GM19372 (cell line): ENCODE measurements at regions not wholly inside any gene's neighbourhood (a gene's known extent, or its start where the extent isn't known, plus 50 kb on each side); places are given as distances from the start of the nearest gene placed in this dataset.
"Not testable (repeated sequence)": the region's sequence is repeated elsewhere in the genome, so short reads cannot be mapped to it uniquely, and the experiment has no call there.

Source experiments
- ATAC-seq: cut with Tn5 transposase; IDR thresholded peaks from one replicate; pipeline ENCODE4 v1.9.1; 2021; ENCODE audit warnings: mild to moderate bottlenecking, low read depth, moderate library complexity; ENCODE audit not compliant: unreplicated experiment

- no peak for ATAC-seq
Measured at GRCh38 chr4:126595643-126596042, 1037.1 kb upstream of the INTU start.

DNA sequence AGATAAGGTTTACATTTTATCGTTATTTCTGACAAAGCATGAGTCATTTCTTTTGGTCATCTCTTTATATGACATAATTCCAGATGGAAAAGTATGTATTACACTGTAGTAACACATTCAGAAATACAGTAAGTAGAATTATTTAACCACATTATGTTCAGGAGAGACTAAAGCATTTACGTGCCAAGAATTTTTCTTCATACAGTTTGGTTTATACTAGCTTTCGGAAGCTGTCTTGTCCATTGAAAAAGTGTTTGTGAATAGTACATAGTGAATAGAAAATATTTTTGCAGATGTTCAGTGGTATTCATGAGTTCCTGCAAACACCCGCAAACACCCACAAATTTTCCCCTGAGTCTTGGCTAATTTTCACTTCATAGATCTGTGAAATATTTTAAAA is 1033.0 kb upstream of the INTU start:
- ATAC-seq = no peak

- ATAC-seq = no peak
Measured at GRCh38 chr4:126603210-126603609, 1029.5 kb upstream of the INTU start.

DNA sequence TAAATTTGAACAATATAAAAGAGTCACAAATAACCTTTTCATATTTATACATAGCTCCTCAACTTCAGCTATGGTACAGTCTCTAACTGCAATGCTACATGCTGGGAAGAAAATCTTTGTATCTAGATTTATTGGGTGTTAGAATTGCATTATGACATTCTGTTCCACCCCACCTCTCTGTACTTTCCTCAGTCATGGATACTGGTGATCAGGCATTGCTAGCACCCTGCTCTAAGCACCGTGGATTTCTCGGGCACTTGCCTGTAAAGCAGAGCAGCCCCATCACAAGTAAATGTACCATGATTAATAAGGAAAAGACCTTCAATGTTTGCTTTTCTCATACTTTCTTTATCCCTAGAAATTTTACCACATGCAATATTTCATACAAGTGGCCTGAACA is 1028.9 kb upstream of the INTU start:
- no peak for ATAC-seq

GRCh38 chr4:126604268-126604867 is 1028.4 kb upstream of the INTU start:
- no peak for ATAC-seq

GRCh38 chr4:126610933-126611332 is 1021.8 kb upstream of the INTU start:
- no peak for ATAC-seq

DNA sequence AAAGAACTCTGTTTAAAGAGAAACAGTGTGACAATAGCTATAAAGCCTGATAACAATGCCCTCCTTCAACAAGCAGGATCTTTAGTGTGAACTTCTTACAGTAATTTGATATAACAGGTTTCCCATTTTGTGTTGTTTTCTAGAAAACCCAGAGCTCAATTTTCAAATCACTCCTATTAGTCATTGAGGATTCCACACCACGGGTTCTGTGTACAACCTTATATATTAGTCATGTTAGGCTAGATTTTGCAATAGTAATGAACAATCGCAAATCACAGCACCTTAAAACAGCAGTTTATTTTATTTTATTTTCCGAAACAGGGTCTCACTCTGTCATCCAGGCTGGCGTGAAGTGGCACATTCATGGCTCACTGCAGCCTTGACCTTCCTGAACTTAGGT is 1020.9 kb upstream of the INTU start:
- ATAC-seq = no peak

GRCh38 chr4:126614356-126614855 is 1018.4 kb upstream of the INTU start:
- ATAC-seq = no peak

GRCh38 chr4:126616795-126617194 is 1016.0 kb upstream of the INTU start:
- ATAC-seq = no peak

DNA sequence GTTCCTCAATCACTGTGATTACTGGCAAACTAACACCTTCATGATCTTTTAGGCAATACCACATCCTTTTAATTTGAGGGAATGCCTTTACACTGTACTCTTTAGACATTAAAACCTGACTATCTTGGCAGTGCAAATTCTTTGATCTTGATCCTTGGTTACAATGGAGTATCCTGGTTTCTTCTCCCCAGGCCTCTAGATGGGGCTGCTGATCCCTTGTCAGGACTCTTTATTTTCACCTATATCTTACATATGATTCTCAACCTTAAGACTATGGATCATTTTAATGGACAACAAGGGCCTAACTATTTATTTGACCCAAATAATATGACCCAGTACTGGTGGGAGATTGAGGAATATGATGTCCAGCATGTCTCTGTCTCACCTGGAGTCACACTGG is 1005.5 kb upstream of the INTU start:
- ATAC-seq = no peak

DNA sequence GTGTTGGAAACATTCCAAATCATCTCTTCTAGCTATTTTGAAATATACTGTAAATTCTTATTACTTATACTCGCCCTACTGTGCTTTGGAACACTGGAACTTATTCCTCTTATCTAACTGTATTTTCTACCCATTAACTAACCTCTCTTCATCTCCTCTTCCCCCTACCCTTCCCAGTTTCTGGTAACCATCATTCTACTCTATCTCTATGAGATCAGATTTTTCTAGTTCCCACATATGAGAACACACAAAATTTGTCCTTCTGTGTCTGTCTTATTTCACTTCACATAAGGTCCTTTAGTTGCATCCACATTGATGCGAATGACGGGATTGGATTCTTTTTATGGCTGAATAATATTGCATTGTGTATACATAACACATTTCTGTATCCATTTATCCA is 1003.8 kb upstream of the INTU start:
- ATAC-seq = no peak

- ATAC-seq = no peak
Measured at GRCh38 chr4:126630230-126630629, 1002.5 kb upstream of the INTU start.

GRCh38 chr4:126633306-126633705 is 999.5 kb upstream of the INTU start:
- ATAC-seq = no peak

DNA sequence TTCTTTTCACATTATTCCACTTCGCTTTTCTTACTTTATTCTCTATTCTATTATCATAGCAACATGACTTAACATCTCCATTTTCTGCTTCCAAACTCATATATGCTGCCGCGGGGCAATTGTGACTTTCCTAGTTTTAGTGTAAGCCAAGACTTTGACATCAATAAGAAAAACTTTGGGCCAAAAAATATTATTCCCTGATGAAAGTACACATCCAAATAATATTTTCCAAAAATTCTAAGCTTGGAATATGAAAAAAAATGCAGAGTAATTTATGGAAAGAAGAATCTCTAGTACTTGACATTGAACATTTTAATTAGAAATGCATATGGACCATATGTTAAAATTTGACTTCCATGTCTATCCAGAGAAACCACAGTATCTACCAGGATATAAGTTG is 995.1 kb upstream of the INTU start:
- ATAC-seq = no peak

DNA sequence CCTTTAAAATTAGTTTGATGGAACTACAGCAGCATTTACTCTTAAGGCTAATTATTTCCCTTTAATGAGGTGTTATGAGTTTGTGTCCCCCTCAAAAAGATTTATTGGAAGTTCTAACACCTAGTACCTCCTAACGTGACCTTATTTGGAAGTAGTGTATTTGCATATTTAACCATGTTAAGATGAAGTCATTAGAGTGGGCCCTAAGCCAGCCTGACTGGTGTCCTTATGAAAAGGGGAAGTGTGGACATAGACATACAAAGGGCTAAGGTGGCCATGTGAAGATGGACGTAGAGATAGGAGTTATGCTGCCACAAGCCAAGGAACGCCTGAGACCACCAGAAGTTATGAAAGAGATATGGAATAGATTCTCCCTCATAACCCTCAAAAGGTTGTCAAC is 985.4 kb upstream of the INTU start:
- ATAC-seq = no peak

- ATAC-seq = no peak
Measured at GRCh38 chr4:126647756-126648397, 984.9 kb upstream of the INTU start.

- no peak for ATAC-seq
Measured at GRCh38 chr4:126658411-126658810, 974.3 kb upstream of the INTU start.

DNA sequence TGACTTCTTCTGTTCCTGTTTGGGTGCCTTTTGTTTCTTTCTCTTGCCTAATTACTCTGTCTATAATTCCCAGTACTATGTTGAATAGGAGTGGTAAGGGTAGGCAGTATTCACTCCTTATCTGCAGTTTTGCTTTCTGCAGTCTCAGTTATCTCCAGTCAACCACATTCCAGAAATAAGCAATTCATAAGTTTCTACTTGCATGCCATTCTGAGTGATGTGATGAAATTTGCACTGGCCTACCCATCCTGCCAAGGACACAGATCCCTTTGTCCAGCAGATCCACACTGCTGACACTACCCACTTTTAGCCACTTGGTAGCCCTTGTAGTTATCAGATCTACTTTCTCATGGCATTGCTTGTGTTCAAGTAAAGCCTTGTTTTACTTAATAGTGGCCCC is 971.6 kb upstream of the INTU start:
- no peak for ATAC-seq

DNA sequence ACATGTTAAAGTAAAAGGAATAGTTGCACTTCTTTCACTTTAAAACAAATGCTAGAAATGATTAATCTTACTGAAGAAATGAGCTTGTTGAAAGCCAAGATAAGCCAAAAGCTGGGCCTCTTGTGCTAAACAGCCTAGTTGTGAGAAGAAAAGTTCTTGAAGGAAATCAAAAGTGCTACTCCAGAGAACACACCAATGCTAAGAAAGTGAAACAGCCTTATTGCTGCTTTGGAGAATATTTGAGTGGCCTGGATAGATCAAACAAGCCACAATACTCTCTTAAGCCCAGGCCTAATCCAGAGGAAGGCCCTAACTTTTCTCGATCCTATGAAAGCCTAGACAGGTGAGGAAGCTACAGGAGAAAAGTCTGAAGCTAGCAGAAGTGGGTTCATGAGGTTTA is 967.9 kb upstream of the INTU start:
- no peak for ATAC-seq

DNA sequence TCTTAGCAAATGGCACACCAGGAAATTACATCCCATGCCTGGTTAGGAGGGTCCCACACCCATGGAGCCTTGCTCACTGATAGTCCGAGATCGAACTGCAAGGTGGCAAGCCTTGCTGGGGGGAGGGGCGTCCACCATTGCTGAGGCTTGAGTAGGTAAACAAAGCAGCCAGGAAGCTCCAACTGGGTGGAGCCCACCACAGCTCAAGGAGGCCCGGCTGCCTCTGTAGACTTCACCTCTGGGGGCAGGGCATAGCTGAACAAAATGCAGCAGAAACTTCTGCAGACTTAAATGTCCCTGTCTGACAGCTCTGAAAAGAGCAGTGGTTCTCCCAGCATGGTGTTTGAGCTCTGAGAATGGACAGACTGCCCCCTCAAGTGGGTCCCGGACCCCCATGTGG is 962.7 kb upstream of the INTU start:
- ATAC-seq = not testable (repeated sequence)

DNA sequence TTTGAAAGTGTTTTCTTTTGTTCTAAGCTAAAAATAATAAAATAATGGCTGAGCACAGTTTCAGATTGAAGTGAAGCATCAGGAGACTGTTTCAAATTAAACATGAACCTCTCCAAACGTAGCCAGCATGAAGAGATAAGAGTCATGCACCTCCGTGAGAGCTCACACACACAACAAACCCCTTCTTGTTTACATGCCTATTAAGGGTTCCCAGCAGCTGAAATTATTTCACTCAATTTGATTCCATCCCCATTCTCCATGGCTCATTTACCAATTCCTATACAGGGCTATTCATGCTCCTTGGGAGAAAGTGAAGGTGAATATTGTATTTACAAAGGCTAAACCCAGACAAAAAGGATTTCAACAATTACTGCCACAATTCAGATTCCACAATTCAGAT is 954.1 kb upstream of the INTU start:
- ATAC-seq = no peak

DNA sequence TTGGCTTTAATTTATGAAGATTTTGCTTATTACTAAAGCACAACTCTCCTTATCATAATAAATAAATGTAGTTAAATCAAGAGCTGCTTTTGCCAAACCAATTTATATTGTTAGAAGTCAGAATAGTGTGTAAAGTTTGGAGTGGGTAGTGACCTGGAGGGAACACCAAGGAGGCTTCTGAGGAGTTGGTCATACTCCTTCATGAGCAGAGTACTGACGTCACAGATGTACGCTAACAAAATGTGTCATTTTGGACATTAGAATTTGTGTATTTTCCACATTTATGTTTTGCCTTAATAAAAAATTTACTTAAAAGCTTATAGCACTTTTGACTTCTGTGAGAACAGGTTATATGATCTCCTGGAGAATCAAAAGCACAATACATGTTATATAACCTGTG is 953.5 kb upstream of the INTU start:
- ATAC-seq = no peak

GRCh38 chr4:126682250-126682649 is 950.5 kb upstream of the INTU start:
- no peak for ATAC-seq
